DMS 273 (cell line): ENCODE measurements at regions not wholly inside any gene's neighbourhood (a gene's known extent, or its start where the extent isn't known, plus 50 kb on each side); places are given as distances from the start of the nearest gene placed in this dataset.
"Not testable (repeated sequence)": the region's sequence is repeated elsewhere in the genome, so short reads cannot be mapped to it uniquely, and the experiment has no call there.

ENCODE experiments used
- DNase-seq: peaks from one replicate; lab custom pipeline; 2025; ENCODE audit not compliant: unreplicated experiment; lab: John Stamatoyannopoulos, UW

GRCh38 chr13:31515427-31515826 is 223.9 kb upstream of the RXFP2 start:
- DNase-seq, result no peak

- no peak for DNase-seq
Measured at GRCh38 chr13:31517599-31517998, 221.7 kb upstream of the RXFP2 start.

DNA sequence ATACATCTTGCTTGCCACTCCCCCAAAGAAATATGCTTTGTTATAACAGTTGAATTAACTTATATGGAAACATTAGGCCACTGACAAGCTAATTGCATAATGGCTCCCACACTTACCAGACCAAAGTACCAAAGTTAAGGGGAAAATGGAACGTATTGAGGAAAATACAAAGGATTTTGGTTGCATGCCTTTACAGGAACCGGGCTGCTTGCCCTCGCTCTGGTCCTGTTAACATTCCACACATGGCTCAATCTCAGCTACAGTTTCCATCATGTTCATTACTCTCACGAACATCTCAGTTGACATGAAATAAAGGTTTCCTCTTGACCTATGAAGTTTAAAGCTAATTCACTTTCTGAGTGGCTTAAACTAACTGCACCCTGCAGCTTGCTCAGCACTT is 220.7 kb upstream of the RXFP2 start:
- no peak for DNase-seq

- DNase-seq, result no peak
Measured at GRCh38 chr13:31521435-31521834, 217.9 kb upstream of the RXFP2 start.

- no peak for DNase-seq
Measured at GRCh38 chr13:31522396-31522795, 216.9 kb upstream of the RXFP2 start.

GRCh38 chr13:31528176-31528575 is 211.2 kb upstream of the RXFP2 start:
- no peak for DNase-seq

DNA sequence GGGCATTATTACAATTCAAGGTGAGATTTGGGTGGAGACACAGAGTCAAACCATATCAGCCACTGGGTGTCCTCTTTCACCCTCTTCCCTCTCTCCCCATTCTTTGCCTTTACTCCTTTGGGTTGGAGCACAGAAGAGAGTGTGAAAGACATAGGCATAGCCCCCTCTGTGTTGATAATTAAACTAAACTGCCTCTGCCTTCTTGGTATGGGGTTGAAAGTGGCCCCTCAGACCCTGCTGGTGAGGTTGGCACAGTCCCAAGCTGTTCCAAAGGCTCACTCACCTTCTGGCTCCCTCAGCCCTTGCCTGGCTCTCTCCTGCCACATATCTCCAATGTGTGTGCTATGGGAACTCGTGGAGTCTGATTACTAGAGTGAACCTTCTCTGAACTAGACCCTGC is 210.6 kb upstream of the RXFP2 start:
- no peak for DNase-seq

- DNase-seq, result no peak
Measured at GRCh38 chr13:31530922-31531321, 208.4 kb upstream of the RXFP2 start.

DNA sequence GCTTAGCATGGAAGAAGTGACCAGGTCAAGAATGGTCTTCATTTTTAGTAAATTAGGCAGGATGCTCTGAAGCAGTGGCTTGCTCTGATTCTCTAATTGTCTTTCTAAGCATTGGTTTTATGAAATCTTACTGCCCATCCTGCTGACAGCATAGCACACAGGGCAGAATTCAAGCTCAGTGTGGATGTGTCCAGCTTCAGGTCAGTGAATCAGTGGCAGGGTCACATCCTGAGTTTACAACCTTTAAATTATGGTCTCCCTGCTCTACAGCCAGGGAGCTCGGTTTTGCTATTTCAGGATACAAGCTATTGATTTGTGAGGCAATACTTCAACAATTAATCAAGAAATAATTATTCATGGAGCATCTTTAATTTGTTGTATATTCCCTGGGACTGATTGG is 202.3 kb upstream of the RXFP2 start:
- DNase-seq, result no peak

DNA sequence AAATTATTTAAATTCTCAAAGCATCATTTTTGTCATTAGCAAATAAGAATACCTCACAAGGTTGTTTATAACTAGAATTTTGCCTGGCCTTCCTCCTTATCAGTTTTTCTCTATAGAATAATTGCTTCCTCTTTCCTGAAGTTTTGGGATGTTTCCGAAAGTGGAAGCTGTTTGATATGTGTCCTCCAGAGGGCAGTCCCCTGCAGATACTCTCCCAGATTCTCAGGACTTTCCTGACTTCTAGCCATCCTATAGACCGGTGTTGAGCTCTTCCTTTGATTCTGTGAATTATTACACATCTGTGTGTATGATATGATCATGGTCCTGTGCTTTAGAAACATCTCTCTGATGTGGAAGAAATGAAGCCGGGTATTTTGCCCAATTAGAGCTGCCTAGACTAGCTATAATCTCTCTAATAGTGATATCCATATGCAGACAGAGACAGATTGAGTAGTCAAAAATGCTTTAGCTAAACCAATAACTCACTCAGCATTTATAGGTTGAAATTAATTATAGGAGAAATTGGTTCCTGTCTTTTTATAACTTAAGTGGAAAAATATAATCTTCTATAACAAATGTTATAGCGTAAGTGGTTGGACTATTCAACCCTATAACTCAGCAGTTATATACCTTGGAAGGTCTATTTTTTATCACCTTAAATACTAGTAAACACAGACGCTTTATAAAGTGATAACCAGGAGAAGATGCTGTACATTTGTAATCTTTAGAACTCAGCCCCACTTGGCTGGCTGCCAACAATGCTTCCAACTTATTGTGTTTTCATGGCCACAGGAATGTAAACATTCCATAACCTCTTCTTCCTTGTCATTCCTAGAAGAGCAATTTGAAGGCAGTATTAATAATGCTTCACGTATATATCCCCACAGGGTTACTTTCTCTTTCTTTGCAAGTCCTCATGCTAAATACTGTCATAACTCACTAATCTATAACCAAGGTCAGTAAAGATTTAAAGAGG is 201.0 kb upstream of the RXFP2 start:
- peak; percentile 28 for DNase-seq

DNA sequence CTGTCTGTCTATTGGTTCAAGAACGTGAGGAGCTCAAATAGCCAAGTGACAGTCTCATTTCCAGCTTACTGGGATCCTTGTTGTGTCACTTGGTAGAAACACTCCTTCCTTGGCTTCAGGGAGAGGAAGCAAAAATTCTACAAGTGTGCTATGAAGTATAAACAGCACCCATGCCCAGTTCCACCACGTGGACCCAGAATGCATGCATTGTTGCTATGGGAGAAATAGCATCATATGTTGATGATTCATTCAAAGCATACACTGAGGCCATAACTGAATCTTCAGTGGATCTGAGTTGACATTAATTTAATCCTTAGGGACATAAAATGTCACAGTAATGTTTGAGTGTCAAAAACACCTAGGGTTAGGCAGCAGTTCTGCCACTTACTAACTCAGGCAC is 199.0 kb upstream of the RXFP2 start:
- DNase-seq, result no peak

GRCh38 chr13:31543190-31543589 is 196.1 kb upstream of the RXFP2 start:
- DNase-seq, result no peak

DNA sequence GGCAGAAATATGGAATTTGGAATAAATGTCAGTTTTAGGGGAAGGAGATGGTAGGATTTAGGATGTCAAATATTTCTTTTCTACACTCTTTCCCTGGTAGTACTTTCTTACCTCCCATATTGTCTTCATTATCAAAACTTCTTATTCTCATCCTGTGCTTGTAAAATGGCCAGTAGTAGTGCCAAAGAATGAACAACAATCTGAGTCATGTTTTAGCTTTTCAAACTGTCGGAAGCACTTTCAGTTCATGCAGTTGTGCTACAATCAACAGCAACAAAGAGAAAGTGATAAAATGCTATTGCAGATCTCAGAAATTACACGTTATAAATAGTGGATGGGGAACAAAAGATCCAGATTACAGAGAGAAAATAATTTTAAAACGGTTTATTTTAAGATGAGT is 193.7 kb upstream of the RXFP2 start:
- no peak for DNase-seq

GRCh38 chr13:31556376-31556775 is 182.9 kb upstream of the RXFP2 start:
- DNase-seq, result no peak

DNA sequence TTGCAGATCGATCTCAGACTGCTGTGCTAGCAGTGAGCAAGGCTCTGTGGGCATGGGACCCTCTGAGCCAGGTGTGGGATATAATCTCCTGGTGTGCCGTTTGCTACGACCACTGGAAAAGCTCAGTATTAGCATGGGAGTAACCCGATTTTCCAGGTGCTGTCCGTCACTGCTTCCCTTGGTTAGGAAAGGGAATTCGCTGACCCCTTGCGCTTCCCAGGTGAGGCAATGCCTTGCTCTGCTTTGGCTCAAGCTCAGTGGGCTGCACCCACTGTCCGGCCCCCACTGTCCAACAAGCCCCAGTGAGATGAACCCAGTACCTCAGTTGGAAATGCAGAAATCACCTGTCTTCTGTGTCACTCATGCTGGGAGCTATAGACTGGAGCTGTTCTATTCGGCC is 155.1 kb upstream of the RXFP2 start:
- DNase-seq, result not testable (repeated sequence)

GRCh38 chr13:31587698-31588266 is 151.5 kb upstream of the RXFP2 start:
- DNase-seq, result no peak

DNA sequence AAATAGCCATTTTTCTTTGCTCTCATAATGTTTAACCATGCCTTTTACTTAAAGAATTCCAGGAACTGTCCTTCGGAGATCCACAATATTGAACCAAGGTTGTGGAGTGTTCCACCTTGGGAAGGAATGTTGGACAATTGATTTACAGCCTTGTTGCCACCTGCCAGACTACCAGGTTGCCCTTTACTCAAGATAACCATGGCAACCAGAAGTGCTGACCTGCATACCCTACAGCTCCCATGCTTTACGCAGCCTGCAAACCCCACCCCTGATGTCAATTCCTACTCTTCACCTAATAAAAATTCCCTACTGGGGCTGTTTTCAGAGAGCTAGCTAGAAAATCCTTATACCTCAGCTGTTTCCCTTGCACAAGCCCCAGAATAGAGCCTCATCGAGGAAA is 151.0 kb upstream of the RXFP2 start:
- no peak for DNase-seq

DNA sequence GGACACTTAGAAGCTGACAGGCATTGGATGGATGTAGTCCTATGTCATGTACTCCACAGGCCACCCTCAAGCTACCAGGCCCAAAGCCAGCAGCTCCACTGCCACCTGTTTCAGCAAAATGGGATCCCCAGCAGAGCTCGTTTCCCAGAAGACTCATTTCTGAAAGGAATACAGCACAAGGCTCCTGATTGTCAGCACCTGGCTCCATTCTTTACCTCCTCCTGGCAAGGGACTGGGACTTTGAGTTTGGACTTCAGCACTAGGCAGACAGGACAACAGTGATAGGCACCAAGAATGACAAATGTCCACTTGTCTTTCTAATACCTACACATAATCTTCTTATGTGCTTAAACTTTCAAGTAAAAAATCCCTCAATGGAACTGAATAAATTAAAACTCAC is 150.4 kb upstream of the RXFP2 start:
- no peak for DNase-seq

DNA sequence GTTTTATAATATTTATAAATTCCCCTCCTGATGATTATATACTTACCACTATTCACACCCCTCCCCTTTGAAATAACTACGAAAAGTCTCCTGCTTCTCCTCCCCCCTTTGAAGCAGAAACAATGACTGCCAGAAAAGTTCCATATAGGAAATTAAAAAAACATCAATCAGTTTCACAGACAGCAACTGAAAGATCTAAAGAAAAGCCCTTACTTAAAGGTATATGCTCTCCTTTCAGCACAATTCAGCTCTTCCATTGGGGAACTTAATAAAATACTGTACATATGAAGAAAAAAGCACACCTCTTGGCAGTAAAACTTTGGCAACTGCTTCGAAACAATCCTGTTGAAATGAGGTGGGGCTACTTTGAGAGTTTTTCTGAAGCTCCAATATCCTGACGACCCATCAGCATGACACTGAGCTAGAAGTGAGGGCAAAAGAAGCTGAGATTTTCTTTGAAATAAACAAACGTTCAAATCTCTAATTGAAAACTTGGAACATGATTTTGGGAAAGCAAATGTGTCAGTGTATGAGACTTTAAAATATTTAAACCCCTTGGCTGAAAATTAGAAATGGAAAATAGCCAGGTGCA is 147.6 kb upstream of the RXFP2 start:
- DNase-seq, result no peak

DNA sequence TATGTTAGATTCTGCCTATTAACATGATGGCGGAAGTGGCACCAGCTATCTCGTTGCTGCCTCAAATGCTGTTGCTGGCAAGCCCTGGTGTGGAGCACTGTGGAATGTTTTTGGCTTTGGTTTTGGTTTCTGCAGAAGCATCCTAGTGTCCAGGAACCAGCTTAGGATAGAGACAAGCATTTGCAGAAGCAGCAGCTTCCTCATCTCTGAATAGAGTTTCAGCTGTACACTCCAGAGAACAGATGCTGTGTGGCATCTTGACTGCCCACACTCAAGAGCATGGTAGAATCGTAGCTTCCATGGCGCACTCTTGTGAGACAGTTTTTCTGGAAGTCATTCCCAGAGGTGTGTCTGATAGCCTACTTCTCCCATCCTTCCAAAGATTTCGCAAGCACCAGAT is 145.3 kb upstream of the RXFP2 start:
- DNase-seq, result no peak

GRCh38 chr13:31595563-31595962 is 143.8 kb upstream of the RXFP2 start:
- DNase-seq, result no peak

DNA sequence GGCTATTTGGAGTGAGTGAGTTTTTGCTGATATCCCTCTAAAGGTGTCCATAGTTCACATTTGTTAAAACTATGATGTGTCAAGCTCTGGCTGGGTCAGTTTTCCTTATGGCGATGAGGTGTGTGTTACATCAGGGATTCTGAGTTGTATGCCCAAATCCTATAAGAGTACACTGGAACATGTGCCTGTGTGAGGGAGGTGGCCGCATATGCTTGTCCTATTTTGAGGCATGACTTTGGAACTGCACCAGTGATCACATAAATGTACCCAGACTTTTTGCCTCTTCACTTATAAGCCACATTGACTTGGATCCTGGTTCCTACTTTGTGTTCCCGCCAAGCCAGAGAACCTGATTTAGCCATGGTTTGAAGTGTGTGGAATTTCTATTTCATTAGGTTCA is 140.3 kb upstream of the RXFP2 start:
- DNase-seq, result no peak
